Calu3 (cell line): ENCODE measurements at regions not wholly inside any gene's neighbourhood (a gene's known extent, or its start where the extent isn't known, plus 50 kb on each side); places are given as distances from the start of the nearest gene placed in this dataset.
A peak's percentile ranks its signal among the peaks of the same experiment; 100 is the strongest.

Experiments used
- BruUV-seq: library from RNA; stranded (reverse); fragments of 400-500 nt; replicated peaks from 2 replicates; lab custom pipeline; 2021; lab: Mats Ljungman, UMichigan
- CTCF ChIA-PET: fragments of 300-600 bp; sonication (Branson Sonifier 250); formaldehyde crosslinking; loops from one replicate; lab custom pipeline; 2022; ENCODE audit warnings: antibody characterized with exemption; lab: Charles Lee
- DNase-seq: peaks from one replicate; pipeline ENCODE4 v3.0.0; 2022
- H3K27ac Mint-ChIP-seq: one replicate; pipeline ENCODE4 v1.8.0; 2022; ENCODE audit warnings: mixed read lengths; ENCODE audit not compliant: unreplicated experiment
- H3K27me3 Mint-ChIP-seq: one replicate; pipeline ENCODE4 v1.8.0; 2022; ENCODE audit warnings: mixed read lengths; ENCODE audit not compliant: unreplicated experiment
- H3K36me3 Mint-ChIP-seq: one replicate; pipeline ENCODE4 v1.8.0; 2022; ENCODE audit warnings: mild to moderate bottlenecking, moderate library complexity, mixed read lengths; ENCODE audit not compliant: insufficient read depth, unreplicated experiment
- H3K4me1 Mint-ChIP-seq: one replicate; pipeline ENCODE4 v1.8.0; 2022; ENCODE audit warnings: mild to moderate bottlenecking, low read depth, mixed read lengths; ENCODE audit not compliant: unreplicated experiment
- H3K4me3 Mint-ChIP-seq: one replicate; pipeline ENCODE4 v1.8.0; 2022; ENCODE audit warnings: mild to moderate bottlenecking, low read depth, moderate library complexity, mixed read lengths; ENCODE audit not compliant: unreplicated experiment
- H3K9me3 Mint-ChIP-seq: one replicate; pipeline ENCODE4 v1.8.0; 2022; ENCODE audit warnings: low read depth, mixed read lengths; ENCODE audit not compliant: unreplicated experiment
- intact Hi-C: fragments of 100-400 bp; cut with micrococcal nuclease; formaldehyde crosslinking; loops from one replicate; pipeline ENCODE4 v1.10.0; 2022; ENCODE audit not compliant: unreplicated experiment
- TF ChIP-seq, protein P1 (sequence below): fragments of 200-600 bp; IDR thresholded peaks from one replicate; pipeline ENCODE4 v1.8.0; 2022; ENCODE audit warnings: antibody characterized with exemption; ENCODE audit not compliant: unreplicated experiment

DNA sequence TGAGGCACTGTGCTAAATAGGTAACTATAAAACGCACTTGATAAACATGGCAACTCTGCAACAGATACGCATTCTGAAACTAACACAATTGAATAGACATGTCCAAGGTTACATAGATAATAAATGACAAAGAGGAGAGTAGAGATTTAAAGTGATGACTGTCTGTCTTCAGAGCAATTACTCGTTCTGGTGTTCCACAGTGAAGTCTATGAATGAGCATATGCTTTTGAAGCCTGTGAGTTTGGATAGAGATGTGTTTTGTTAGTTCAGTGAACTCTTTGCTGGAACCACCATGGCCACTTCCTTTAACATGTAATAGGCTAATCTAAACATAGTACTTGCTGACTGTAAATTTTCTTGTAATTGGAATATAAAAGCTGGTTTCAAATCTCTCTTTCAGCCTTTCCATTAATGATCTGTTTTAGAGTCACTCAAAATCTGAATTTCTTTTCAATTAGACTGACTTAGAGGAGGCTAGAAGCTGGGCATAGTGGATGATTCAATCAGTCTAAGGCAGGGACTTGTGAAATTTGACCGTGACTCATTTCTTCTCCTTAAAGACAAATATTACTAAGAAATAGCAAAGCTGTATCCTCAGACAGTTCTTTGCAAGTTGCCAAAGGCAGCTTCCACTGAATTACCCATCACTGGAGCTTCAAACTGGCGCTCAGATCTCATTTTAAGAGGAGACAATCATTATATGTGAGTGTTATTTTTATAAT lies 1130.1 kb upstream of the CELF4 start:
- Mint-ChIP-seq H3K9me3 (peaks cover 4% of the 10 kb centered on the region), H3K4me3 (no peak overlapping the region), H3K36me3 (no peaks in the 10 kb centered on the region), H3K27me3 (no peaks in the 10 kb centered on the region), H3K27ac (no peak overlapping the region), H3K4me1 (no peaks in the 10 kb centered on the region)
- intact Hi-C loops = no loop called here
- CTCF ChIA-PET = interaction anchor here (0.5 kb wide), 1 partner anchor 1431 kb away, joined by 3 read pairs; no protein-coding TSS in a partner anchor
- no TSS peak for BruUV-seq
- TF ChIP-seq, protein P1, sequence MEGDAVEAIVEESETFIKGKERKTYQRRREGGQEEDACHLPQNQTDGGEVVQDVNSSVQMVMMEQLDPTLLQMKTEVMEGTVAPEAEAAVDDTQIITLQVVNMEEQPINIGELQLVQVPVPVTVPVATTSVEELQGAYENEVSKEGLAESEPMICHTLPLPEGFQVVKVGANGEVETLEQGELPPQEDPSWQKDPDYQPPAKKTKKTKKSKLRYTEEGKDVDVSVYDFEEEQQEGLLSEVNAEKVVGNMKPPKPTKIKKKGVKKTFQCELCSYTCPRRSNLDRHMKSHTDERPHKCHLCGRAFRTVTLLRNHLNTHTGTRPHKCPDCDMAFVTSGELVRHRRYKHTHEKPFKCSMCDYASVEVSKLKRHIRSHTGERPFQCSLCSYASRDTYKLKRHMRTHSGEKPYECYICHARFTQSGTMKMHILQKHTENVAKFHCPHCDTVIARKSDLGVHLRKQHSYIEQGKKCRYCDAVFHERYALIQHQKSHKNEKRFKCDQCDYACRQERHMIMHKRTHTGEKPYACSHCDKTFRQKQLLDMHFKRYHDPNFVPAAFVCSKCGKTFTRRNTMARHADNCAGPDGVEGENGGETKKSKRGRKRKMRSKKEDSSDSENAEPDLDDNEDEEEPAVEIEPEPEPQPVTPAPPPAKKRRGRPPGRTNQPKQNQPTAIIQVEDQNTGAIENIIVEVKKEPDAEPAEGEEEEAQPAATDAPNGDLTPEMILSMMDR = no peak
- DNase-seq = no peak

DNA sequence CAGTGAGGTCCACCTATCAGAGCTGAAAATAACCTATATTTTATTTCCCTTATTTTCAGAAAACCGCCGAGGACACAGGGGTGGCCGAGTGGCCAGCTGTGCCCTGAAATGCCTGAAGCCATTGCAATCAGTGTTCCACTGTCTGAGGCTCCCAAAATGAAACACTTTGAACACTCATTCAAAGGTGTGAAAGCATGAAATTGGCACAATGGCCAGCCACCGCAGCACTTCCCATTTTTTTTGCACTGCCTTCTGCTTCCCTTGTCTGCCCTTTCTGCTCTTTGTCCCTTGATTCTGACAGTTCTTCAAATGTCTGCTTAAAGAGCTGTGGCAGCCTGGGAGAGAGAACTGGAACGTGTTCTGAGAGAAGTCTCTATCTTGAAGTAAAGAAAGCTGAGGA lies 1127.5 kb upstream of the CELF4 start:
- BruUV-seq = no TSS peak
- Mint-ChIP-seq H3K4me3 (no peak overlapping the region), H3K27ac (no peak overlapping the region), H3K4me1 (no peaks in the 10 kb centered on the region), H3K27me3 (no peaks in the 10 kb centered on the region), H3K9me3 (peaks cover 4% of the 10 kb centered on the region), H3K36me3 (no peaks in the 10 kb centered on the region)
- TF ChIP-seq, protein P1 = no peak
- DNase-seq = no peak
- intact Hi-C loops = no loop called here
- CTCF ChIA-PET = interaction anchor here (0.6 kb wide), 1 partner anchor 914 kb away, joined by 5 read pairs; no protein-coding TSS in a partner anchor

DNA sequence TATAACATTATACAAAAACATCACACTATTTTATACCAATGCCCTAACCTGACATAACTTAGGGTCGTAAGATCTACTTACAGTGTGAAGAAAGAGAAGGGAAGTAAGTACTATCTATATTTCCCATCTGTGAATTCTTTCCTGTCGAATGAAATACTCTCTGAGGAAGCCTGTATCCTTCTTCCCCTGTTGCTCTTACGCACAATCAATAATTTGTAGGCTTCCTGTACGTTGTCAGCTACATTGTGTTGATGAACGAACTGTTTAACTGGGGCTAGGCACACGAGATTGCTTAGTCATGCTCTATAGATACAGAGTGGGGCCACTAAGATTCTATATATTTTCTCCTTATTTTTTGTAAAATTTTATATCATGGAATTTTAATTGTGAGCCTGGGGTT lies 1125.0 kb upstream of the CELF4 start:
- Mint-ChIP-seq H3K9me3 (peaks cover 4% of the 10 kb centered on the region), H3K27me3 (no peaks in the 10 kb centered on the region), H3K27ac (no peak overlapping the region), H3K4me1 (no peaks in the 10 kb centered on the region), H3K4me3 (no peak overlapping the region), H3K36me3 (no peaks in the 10 kb centered on the region)
- TF ChIP-seq, protein P1 = no peak
- DNase-seq = no peak
- no TSS peak for BruUV-seq
- CTCF ChIA-PET = no interaction called here
- intact Hi-C loops = no loop called here

DNA sequence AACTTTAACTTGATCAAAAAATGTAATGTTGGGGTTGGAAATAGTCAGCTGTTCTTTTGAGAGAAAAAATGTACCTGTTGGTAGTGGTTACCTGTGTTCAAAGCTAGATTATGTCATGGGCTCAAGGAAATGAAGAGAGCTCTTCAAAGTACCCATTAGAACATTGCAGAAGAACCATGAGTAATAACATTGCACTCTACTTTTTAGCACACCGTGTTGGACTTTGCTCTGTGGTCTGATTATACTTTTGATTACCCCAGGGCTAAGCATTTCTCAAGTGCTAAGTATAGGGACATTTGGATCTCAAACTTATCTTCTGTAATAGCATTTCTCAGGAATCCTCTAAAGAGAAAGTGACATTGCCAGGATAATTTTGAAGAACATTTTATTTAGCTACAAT lies 1122.8 kb upstream of the CELF4 start:
- DNase-seq = peak; percentile 3
- TF ChIP-seq, protein P1 = no peak
- intact Hi-C loops = no loop called here
- peaks cover 4% of the 10 kb centered on the region for H3K9me3 Mint-ChIP-seq
- no TSS peak for BruUV-seq
- H3K4me3 Mint-ChIP-seq = no peak overlapping the region
- CTCF ChIA-PET = interaction anchor here (0.7 kb wide), 1 partner anchor 196 kb away, joined by 3 read pairs; no protein-coding TSS in a partner anchor
- no peak overlapping the region for H3K27ac Mint-ChIP-seq
- H3K4me1 Mint-ChIP-seq = no peaks in the 10 kb centered on the region
- no peaks in the 10 kb centered on the region for H3K27me3 Mint-ChIP-seq
- H3K36me3 Mint-ChIP-seq = no peaks in the 10 kb centered on the region
